A673 (cell line): ENCODE measurements at regions not wholly inside any gene's neighbourhood (a gene's known extent, or its start where the extent isn't known, plus 50 kb on each side); places are given as distances from the start of the nearest gene placed in this dataset.

ENCODE experiments used
- BruUV-seq: library from RNA; stranded (reverse); fragments of 400-500 nt; replicated peaks from 2 replicates; lab custom pipeline; 2021; lab: Mats Ljungman, UMichigan
- CTCF ChIA-PET: fragments of 300-600 bp; sonication (Branson Sonifier 250); formaldehyde crosslinking; loops from one replicate; lab custom pipeline; 2022; ENCODE audit warnings: antibody characterized with exemption; lab: Charles Lee
- POLR2A ChIA-PET: fragments of 300-600 bp; sonication (Branson Sonifier 250); formaldehyde crosslinking; loops from one replicate; lab custom pipeline; 2022; ENCODE audit warnings: antibody characterized with exemption; ENCODE audit not compliant: low non-redundant PET; lab: Charles Lee
- DNase-seq: peaks from one replicate; pipeline ENCODE4 v3.0.0-alpha.2; 2015; ENCODE audit warnings: low spot score
- H3K27ac ChIP-seq: fragments of 200-600 bp; sonication (generic); 2 replicates; pipeline ENCODE4 v1.5.1; 2016; ENCODE audit warnings: mixed run types, low read depth, mild to moderate bottlenecking, mixed read lengths, antibody characterized with exemption, low read length; ENCODE audit not compliant: poor library complexity, severe bottlenecking
- H3K27me3 ChIP-seq: fragments of 200-600 bp; sonication (generic); replicated peaks from 2 replicates; pipeline ENCODE4 v1.6.1; 2017; ENCODE audit warnings: mixed run types, low read depth, mild to moderate bottlenecking, mixed read lengths, antibody characterized with exemption, low read length; ENCODE audit not compliant: insufficient read depth, poor library complexity
- H3K36me3 ChIP-seq: fragments of 200-600 bp; sonication (generic); 2 replicates; pipeline ENCODE4 v1.6.1; 2016; ENCODE audit warnings: mixed run types, mild to moderate bottlenecking, mixed read lengths, antibody characterized with exemption, low read length; ENCODE audit not compliant: insufficient read depth, poor library complexity, severe bottlenecking
- H3K4me1 ChIP-seq: fragments of 200-600 bp; sonication (generic); 2 replicates; pipeline ENCODE4 v1.6.1; 2017; ENCODE audit warnings: mixed run types, mild to moderate bottlenecking, mixed read lengths, antibody characterized with exemption, low read length; ENCODE audit not compliant: insufficient read depth, poor library complexity, severe bottlenecking
- H3K4me3 ChIP-seq: fragments of 200-600 bp; sonication (generic); 2 replicates; pipeline ENCODE4 v1.5.1; 2016; ENCODE audit warnings: low read depth, mixed run types, mild to moderate bottlenecking, mixed read lengths, low read length; ENCODE audit not compliant: poor library complexity, severe bottlenecking
- H3K9me3 ChIP-seq: fragments of 200-600 bp; sonication (generic); 2 replicates; pipeline ENCODE4 v1.6.1; 2016; ENCODE audit warnings: mixed run types, low read depth, mild to moderate bottlenecking, mixed read lengths, antibody characterized with exemption, low read length; ENCODE audit not compliant: poor library complexity, severe bottlenecking
- CTCF ChIP-seq: fragments of 300-800, 200-600 bp; sonication (generic); conservative IDR thresholded peaks from 2 replicates; pipeline ENCODE4 v1.5.1; 2017; ENCODE audit warnings: low read depth, mild to moderate bottlenecking, antibody characterized with exemption, low read length, moderate library complexity, mixed read lengths
- EZH2 ChIP-seq: fragments of 200-600 bp; sonication (generic); IDR thresholded peaks from 2 replicates; pipeline ENCODE4 v1.6.1; 2017; ENCODE audit warnings: borderline replicate concordance, low read depth, mild to moderate bottlenecking, mixed read lengths, antibody characterized with exemption, low read length; ENCODE audit not compliant: poor library complexity, severe bottlenecking
- intact Hi-C: fragments of 100-400 bp; cut with micrococcal nuclease; formaldehyde crosslinking; loops from one replicate; pipeline ENCODE4 v1.10.0; 2022; ENCODE audit not compliant: unreplicated experiment

GRCh38 chr7:26472971-26473370, 181.3 kb downstream of the SNX10 start:
- H3K27ac ChIP-seq = no peak overlapping the region
- no peak overlapping the region for H3K4me3 ChIP-seq
- intact Hi-C loops = no loop called here
- ChIA-PET CTCF (no interaction called here), POLR2A (no interaction called here)
- H3K4me1 ChIP-seq = no peaks in the 10 kb centered on the region
- no peaks in the 10 kb centered on the region for H3K9me3 ChIP-seq
- TF ChIP-seq EZH2 = no peak
- no peak for TF ChIP-seq CTCF
- BruUV-seq = no TSS peak
- no peaks in the 10 kb centered on the region for H3K36me3 ChIP-seq
- DNase-seq = no peak
- H3K27me3 ChIP-seq = peaks cover 46% of the 10 kb centered on the region

DNA sequence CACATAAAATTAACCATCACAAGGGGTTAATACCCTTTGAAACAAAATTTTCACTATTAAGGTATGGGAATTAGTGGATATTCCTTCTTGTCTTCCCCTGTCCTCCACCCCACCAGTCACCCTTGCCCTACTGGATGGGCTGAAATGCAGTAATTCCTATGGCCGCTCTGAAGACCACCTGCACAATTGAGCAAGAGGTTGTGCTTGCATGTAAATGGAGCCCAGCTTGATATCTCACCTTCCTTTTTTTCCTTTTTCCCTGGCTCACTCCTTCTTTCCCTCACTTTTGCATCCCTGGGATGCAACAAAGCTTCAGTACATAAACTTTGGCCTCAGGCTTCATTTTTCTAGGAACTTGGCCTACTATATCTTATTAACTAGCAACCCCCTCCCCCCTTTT, 184.6 kb downstream of the SNX10 start:
- no peak for DNase-seq
- TF ChIP-seq CTCF (no peak), EZH2 (no peak)
- Histone ChIP-seq H3K36me3 (no peaks in the 10 kb centered on the region), H3K4me3 (no peak overlapping the region), H3K9me3 (no peaks in the 10 kb centered on the region), H3K27me3 (peaks cover 34% of the 10 kb centered on the region), H3K4me1 (no peaks in the 10 kb centered on the region), H3K27ac (no peak overlapping the region)
- no TSS peak for BruUV-seq
- intact Hi-C loops = no loop called here
- ChIA-PET POLR2A (no interaction called here), CTCF (no interaction called here)

GRCh38 chr7:26477381-26477990, 185.8 kb downstream of the SNX10 start:
- intact Hi-C loops = no loop called here
- Histone ChIP-seq H3K27ac (no peak overlapping the region), H3K9me3 (no peaks in the 10 kb centered on the region), H3K36me3 (no peaks in the 10 kb centered on the region), H3K4me3 (no peak overlapping the region), H3K4me1 (no peaks in the 10 kb centered on the region), H3K27me3 (peaks cover 39% of the 10 kb centered on the region)
- TF ChIP-seq CTCF (no peak), EZH2 (no peak)
- no peak for DNase-seq
- CTCF ChIA-PET = no interaction called here
- POLR2A ChIA-PET = no interaction called here
- BruUV-seq = no TSS peak
